ENCODE measurements at regions not wholly inside any gene's neighbourhood (a gene's known extent, or its start where the extent isn't known, plus 50 kb on each side); places are given as distances from the start of the nearest gene placed in this dataset.

- Histone ChIP-seq H3K9ac (ENCODE audit: low read length) (no peak overlapping the region), H3K9me3 (ENCODE audit: low read length) (no peaks in the 10 kb centered on the region), H3K27ac (ENCODE audit: low read length) (peak overlapping the region; percentile 16), H4K20me1 (ENCODE audit: insufficient read depth) (no peaks in the 10 kb centered on the region), H3K4me2 (ENCODE audit: low read length) (no peak overlapping the region), H3K9me2 (ENCODE audit: insufficient read depth, low read length) (no peaks in the 10 kb centered on the region), H3F3A (ENCODE audit: insufficient read depth, low read length, poor library complexity, severe bottlenecking) (no peaks in the 10 kb centered on the region), H2AFZ (ENCODE audit: low read depth, low read length) (no peak overlapping the region), H3K36me3 (ENCODE audit: insufficient read depth, low read length) (no peaks in the 10 kb centered on the region), H3K79me2 (replicated peaks; ENCODE audit: insufficient read depth, low read length) (no peaks in the 10 kb centered on the region), H3K4me3 (ENCODE audit: low read length) (no peak overlapping the region), H3K27me3 (ENCODE audit: insufficient read depth, low read depth, low read length) (no peaks in the 10 kb centered on the region)
- TF ChIP-seq, protein P1, sequence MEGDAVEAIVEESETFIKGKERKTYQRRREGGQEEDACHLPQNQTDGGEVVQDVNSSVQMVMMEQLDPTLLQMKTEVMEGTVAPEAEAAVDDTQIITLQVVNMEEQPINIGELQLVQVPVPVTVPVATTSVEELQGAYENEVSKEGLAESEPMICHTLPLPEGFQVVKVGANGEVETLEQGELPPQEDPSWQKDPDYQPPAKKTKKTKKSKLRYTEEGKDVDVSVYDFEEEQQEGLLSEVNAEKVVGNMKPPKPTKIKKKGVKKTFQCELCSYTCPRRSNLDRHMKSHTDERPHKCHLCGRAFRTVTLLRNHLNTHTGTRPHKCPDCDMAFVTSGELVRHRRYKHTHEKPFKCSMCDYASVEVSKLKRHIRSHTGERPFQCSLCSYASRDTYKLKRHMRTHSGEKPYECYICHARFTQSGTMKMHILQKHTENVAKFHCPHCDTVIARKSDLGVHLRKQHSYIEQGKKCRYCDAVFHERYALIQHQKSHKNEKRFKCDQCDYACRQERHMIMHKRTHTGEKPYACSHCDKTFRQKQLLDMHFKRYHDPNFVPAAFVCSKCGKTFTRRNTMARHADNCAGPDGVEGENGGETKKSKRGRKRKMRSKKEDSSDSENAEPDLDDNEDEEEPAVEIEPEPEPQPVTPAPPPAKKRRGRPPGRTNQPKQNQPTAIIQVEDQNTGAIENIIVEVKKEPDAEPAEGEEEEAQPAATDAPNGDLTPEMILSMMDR (IDR thresholded peaks at IDR 0.05; ENCODE audit: poor library complexity, severe bottlenecking): no peak
- TF ChIP-seq EP300 (conservative IDR thresholded peaks at IDR 0.05; ENCODE audit: poor library complexity, severe bottlenecking) (no peak), MXI1 (conservative IDR thresholded peaks at IDR 0.05; ENCODE audit: poor library complexity, severe bottlenecking) (no peak), EZH2 (IDR thresholded peaks at IDR 0.05; ENCODE audit: borderline replicate concordance, insufficient read depth, low read length, poor library complexity, severe bottlenecking) (no peak), TAF1 (IDR thresholded peaks at IDR 0.05; ENCODE audit: low read depth) (no peak), SMC3 (conservative IDR thresholded peaks at IDR 0.05; ENCODE audit: poor library complexity) (no peak), REST (IDR thresholded peaks at IDR 0.05; ENCODE audit: borderline replicate concordance) (no peak), RAD21 (conservative IDR thresholded peaks at IDR 0.05) (no peak), POLR2AphosphoS5 (IDR thresholded peaks at IDR 0.05) (no peak)
These were observed 54.3 kb upstream of the RGPD4 start for GRCh38 chr2:107772353-107772752.

GRCh38 chr2:107775211-107775610, 51.5 kb upstream of the RGPD4 start:
- no peaks in the 10 kb centered on the region for H3K79me2 ChIP-seq (replicated peaks; ENCODE audit: insufficient read depth, low read length)
- H3K9ac ChIP-seq (ENCODE audit: low read length): no peak overlapping the region
- no peak overlapping the region for H2AFZ ChIP-seq (ENCODE audit: low read depth, low read length)
- peak overlapping the region; percentile 83 for H3K27ac ChIP-seq (ENCODE audit: low read length)
- H3K9me3 ChIP-seq (ENCODE audit: low read length): no peaks in the 10 kb centered on the region
- no peaks in the 10 kb centered on the region for H3F3A ChIP-seq (ENCODE audit: insufficient read depth, low read length, poor library complexity, severe bottlenecking)
- no peaks in the 10 kb centered on the region for H3K9me2 ChIP-seq (ENCODE audit: insufficient read depth, low read length)
- no peaks in the 10 kb centered on the region for H3K27me3 ChIP-seq (ENCODE audit: insufficient read depth, low read depth, low read length)
- H4K20me1 ChIP-seq (ENCODE audit: insufficient read depth): no peaks in the 10 kb centered on the region
- TF ChIP-seq POLR2AphosphoS5 (IDR thresholded peaks at IDR 0.05) (no peak), EZH2 (IDR thresholded peaks at IDR 0.05; ENCODE audit: borderline replicate concordance, insufficient read depth, low read length, poor library complexity, severe bottlenecking) (no peak), TAF1 (IDR thresholded peaks at IDR 0.05; ENCODE audit: low read depth) (no peak), SMC3 (conservative IDR thresholded peaks at IDR 0.05; ENCODE audit: poor library complexity) (no peak), RAD21 (conservative IDR thresholded peaks at IDR 0.05) (no peak), EP300 (conservative IDR thresholded peaks at IDR 0.05; ENCODE audit: poor library complexity, severe bottlenecking) (no peak), REST (IDR thresholded peaks at IDR 0.05; ENCODE audit: borderline replicate concordance) (no peak)
- no peaks in the 10 kb centered on the region for H3K36me3 ChIP-seq (ENCODE audit: insufficient read depth, low read length)
- no peak overlapping the region for H3K4me3 ChIP-seq (ENCODE audit: low read length)
- no peak overlapping the region for H3K4me2 ChIP-seq (ENCODE audit: low read length)
